ENCODE measurements at regions not wholly inside any gene's neighbourhood (a gene's known extent, or its start where the extent isn't known, plus 50 kb on each side); places are given as distances from the start of the nearest gene placed in this dataset.
"Not testable (repeated sequence)": the region's sequence is repeated elsewhere in the genome, so short reads cannot be mapped to it uniquely, and the experiment has no call there.

DNA sequence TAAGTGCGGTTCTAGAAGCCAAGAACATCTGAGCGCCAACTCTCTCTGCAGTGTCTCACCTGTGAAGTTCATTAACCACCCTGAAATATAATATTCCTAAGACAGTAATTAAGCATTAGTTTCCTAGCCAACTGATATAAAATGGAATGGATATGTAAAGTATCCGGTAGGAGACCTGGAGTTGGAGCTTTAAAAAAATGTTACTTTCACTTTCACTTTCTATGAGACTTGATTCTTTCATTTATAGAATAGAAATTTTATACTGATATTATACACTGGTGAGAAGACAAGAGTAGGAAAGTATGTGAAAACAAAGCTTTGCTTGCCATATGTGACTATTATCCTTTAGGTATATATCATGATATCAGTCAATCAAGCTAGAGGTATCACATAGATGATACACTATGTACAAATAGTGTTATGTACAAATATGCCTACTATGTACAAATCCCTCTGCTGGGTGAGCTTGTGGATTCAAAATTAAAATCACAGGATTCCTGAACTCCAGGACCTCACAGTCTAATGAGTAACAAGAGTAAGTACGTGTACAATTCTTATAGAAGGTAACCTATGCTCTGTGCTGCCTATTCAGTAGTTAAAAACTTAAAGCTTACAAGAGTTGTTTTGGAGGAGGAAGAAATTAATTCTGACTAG, 934.2 kb downstream of the TTLL7 start:
- no peak for DNase-seq

GRCh38 chr1:83060651-83061390, 938.1 kb downstream of the TTLL7 start:
- DNase-seq = no peak

DNA sequence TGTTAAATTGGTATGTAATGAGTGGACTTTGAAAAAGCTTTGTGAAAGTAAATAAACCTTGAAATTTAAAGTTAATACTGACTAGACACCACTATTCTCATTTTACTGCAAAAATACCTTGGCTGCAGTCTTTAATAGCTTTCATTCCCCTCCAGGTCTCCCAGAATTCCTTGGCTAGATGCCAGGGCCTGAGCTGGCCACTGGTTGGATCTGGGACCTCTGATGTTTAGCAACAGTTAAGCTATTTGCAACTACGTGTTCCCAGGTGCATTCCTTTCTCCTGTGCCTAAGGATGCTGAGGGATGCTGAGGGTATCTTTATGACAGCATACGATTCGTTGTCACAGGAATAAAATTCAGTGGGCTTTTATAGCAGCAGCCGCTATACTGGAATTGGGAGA, 938.7 kb downstream of the TTLL7 start:
- DNase-seq = no peak

GRCh38 chr1:83058327-83058726, 940.6 kb downstream of the TTLL7 start:
- DNase-seq = no peak

DNA sequence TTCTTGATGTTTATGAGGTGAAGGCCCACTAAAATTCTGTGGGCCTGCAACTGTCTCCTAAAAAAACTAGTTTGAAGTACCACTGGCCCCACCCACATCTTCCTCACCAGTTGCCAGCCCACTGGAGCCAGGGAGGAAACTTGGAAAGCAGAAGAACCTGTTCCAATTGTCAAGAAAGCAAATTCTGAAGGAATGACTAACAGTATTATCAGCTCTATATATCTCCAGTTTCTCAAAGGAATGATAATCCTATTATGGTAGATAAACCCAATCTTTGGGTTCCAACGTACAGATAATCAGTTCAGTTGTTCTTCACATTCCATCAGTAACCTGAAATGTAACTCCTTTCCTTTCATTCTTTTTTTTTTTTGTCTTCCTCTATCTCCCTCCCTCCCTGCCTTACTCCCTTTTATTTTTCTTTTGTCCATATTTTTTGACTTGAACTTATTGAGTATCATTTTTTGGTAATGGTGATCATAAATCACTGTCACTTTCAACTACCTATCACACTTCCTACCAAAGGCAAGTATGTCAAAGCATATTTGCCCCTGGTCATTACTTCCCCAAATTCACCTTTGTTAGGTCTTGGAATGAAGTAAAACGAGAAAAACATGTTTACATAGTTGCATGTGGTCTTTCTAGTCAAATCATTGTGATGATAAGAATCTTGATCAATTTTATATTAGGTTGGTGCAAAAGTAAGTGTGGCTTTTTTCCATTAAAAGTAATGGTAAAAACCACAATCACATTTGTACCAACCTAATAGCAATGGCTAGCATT, 943.4 kb downstream of the TTLL7 start:
- no peak for DNase-seq

DNA sequence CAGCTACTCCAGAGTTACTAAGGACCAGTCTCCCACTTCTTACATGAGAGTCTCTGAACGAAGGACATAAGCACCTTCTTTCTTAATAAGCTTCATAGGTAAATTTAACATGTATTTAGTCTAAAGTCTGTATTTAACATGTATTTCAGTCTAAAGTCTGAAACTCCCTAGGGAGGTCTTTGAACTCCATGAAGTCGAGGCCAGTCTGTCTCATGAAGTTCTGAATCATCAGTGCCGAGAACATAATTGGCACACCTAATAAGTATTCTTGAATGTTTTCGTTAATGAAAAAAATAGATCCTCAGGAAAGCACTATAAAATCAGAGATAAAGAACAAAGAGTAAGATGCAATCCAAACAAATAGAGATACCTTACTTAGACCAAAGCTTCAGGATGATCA, 945.5 kb downstream of the TTLL7 start:
- no peak for DNase-seq

GRCh38 chr1:83052865-83053264, 946.1 kb downstream of the TTLL7 start:
- no peak for DNase-seq

- DNase-seq = not testable (repeated sequence)
These were observed 947.9 kb downstream of the TTLL7 start for GRCh38 chr1:83051053-83051452.

DNA sequence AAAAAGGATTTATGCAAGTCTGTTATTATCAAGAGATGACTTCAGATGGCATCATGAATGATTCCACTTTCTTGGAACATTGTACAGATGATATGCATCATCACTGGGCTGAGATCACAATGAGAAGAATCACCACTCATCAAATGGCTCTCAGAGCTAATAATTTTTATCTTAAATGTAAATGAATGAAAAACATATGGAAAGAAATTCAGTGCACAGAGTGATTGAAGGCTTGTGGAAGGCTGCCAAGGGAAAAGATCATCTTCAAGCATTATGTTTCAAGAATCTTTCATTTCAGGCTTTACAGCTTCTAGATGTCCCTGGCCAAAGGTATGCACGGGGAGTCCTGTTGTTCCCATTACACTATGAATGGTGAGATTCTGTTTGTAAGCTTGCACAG, 955.7 kb downstream of the TTLL7 start:
- DNase-seq = no peak

- not testable (repeated sequence) for DNase-seq
These were observed 959.8 kb downstream of the TTLL7 start for GRCh38 chr1:83039091-83039490.

DNA sequence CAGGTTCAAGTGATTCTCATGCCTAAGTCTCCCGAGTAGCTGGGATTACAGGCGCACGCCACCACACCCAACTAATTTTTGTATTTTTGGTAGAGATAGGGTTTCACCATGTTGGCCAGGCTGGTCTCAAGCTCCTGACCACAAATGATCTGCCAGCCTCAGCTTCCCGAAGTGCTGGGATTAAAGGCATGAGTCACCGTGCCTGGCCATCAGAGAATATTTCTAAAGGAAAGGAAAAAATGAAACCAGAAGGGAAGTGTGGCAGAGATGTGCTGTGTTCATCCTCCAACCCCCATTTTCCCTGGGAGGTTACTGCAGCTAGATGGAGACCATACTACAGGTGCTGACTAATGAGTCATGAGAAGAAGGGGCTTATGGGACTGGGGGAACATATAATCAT, 964.1 kb downstream of the TTLL7 start:
- no peak for DNase-seq

GRCh38 chr1:83033682-83034081, 965.2 kb downstream of the TTLL7 start:
- DNase-seq = no peak

DNA sequence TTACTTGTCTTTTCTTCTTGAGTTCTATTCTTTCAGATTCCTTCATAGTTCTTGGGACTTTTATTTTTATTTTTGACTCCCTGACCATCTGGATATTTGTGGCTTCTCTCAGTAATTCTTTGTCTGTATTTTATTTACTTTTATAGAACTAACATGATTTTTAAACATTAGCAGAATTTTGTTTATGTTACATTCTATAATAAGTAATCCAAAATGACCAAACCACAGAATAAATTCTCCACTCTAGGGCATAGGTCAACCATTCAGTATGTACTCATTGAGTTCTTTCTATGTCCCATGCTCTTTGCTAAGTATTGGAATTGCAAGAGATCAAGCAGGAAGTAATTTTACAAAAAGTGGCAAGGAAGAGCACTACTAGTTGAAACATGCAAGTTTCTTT, 969.0 kb downstream of the TTLL7 start:
- DNase-seq = no peak

- no peak for DNase-seq
These were observed 969.9 kb downstream of the TTLL7 start for GRCh38 chr1:83029050-83029449.

- no peak for DNase-seq
These were observed 970.5 kb downstream of the TTLL7 start for GRCh38 chr1:83028467-83028866.

DNA sequence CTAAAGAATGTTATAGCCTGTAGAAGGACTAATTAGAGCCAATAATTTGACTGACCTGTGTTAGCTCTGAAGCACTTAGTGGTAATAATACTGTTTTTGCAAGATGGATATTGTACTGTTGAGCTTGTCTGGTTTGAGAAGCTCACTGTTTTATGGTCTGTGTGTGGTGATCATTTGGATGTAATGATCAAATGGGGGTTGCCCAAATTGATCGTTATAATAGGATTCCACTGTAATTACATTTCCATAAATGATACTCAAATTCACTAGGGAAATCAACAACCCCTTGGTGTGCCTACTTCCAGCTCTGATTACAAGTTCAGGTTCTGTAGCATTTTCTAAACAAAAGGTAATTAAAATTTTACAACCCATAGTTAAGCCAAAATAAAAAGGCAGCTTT, 971.4 kb downstream of the TTLL7 start:
- DNase-seq = no peak

GRCh38 chr1:83026745-83027144, 972.2 kb downstream of the TTLL7 start:
- DNase-seq = no peak

GRCh38 chr1:83024251-83024767, 974.6 kb downstream of the TTLL7 start:
- no peak for DNase-seq

DNA sequence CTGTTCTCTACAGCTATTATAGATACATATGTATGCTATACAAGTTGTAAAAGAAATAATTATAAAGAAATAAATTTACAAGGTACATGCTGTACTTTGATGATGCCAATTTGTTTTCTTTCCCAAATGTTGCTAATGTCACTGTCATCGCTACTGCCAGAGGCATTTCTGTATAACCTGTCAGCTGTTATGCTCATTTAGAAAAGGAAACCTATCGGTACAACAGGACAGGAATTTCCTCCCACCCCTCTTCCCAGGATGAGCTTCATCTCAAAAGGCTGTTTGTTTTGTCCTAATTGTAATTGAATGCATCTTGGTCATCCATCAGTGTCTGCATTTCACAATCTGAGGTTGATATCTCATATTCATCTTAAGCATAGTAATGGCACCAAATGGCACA, 975.7 kb downstream of the TTLL7 start:
- no peak for DNase-seq

DNA sequence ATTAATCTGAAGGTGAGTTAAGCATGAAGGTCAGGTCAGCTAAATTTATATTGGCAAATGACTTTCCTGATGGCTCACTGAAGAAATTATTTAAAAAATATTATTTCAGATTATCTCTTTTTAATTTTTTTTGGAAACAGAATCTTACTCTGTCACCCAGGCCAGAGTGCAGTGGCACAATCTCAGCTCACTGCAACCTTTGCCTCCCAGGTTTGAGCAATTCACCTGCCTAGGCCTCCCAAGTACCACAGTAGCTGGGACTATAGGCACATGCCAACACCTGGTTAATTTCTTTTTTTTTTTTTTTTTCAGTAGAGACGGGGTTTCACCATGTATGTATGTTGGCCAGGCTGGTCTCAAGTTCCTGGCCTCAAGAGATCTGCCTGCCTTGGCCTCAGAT, 976.7 kb downstream of the TTLL7 start:
- DNase-seq = no peak

DNA sequence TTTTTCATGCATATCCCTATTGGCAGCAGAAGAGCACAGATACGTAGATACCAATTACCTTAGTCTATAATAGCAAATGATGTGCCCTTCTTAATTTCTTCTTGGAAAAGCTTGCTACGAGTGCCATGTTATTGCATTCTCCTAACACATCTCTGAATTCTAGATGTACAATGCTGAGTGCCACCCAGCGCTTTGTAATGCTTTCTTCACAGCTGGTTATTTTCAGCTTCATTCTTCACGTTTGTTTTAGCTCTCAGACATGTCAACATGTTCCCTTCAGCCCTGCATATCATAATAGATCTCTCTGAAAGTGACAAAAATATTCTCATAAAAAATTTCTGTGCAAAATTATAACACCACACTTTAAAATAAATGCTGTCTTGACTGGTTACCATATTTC, 981.2 kb downstream of the TTLL7 start:
- no peak for DNase-seq

GRCh38 chr1:83017276-83017675, 981.7 kb downstream of the TTLL7 start:
- no peak for DNase-seq

DNA sequence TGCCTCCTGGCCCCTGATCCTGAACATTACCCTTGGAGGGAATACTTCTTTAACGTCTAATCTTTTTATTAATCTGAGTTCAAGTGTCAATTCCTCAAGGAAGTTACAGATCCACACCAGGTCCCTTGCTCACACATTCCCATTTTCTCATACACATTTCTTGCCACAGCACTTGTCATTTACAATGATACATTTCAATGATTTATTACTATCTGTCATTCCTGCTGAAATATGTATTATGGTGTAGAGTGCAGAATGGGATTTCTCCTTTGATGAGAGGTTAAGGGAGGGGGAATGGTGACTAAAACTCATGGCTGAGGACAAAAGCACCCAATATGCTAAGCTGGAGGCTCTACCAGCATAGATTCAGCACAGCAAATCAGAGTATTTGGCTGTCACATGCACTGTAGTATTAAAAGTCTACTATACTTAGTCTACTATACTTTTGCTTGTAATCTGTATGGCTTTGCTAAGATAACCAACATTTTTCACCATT, 982.5 kb downstream of the TTLL7 start:
- DNase-seq = no peak

DNA sequence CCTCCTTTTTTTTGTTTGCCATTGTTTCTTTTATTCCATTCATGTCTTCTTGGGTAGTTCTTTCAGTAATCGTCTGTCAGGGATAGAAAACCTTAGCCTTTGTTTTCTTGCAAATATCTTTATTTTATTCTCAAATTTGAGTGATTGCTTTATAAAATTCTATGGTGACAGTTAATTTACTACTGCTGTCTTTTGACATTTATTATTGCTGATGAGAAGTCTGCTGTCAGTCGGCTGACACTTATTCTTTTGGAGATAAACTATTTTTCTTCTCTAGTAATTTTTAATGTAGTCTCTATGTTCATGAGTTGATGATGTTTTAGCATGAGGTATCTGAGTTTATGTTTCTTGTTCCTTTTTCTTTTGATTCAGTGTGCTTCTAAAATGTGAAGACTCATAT, 983.8 kb downstream of the TTLL7 start:
- DNase-seq = no peak

All from inflammatory macrophage treated with lipopolysaccharide for 4 hours (primary cell).